GM19397 (cell line): ENCODE measurements at regions not wholly inside any gene's neighbourhood (a gene's known extent, or its start where the extent isn't known, plus 50 kb on each side); places are given as distances from the start of the nearest gene placed in this dataset.
"Not testable (repeated sequence)": the region's sequence is repeated elsewhere in the genome, so short reads cannot be mapped to it uniquely, and the experiment has no call there.

ENCODE experiments used
- ATAC-seq: cut with Tn5 transposase; IDR thresholded peaks from one replicate; pipeline ENCODE4 v1.9.1; 2021; ENCODE audit warnings: mild to moderate bottlenecking, moderate library complexity; ENCODE audit not compliant: unreplicated experiment

DNA sequence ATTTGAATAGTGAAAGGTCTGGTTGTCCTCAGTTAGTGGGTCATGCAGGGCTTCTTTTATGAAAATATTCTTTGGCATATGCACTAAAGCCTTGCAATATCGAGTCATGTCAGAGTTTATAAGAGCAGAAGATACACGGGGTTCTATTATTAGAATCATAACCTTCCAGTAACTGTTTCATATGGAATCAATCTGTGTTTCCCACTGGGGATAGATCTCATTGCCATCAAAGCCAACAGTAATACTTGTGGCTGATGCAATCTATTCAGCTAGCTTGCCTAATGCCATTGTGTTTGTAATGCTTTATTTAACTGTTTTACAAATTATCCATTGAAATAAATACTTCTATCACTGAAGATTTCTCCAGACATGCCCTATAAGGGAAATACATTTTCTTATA is 746.9 kb upstream of the PCDH9 start:
- ATAC-seq: no peak

DNA sequence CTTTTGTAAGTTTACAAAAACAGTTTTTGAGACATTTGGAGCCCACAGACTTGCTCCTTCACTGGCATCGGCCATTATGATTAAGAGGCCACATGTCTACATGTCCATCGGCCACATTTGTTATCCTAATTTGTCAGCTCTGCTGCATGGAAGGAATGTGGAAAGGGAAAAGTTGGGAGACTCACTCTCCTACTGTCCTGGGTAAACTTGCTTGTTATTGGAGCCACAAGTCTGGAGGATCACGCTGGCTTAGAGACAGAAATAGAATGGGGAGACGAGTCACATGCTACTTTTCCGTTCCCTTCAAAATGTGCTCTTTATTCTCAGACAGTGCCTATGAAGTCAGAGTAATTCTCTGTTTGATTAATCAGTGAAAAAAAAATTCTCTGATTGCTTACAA is 741.2 kb upstream of the PCDH9 start:
- no peak for ATAC-seq

DNA sequence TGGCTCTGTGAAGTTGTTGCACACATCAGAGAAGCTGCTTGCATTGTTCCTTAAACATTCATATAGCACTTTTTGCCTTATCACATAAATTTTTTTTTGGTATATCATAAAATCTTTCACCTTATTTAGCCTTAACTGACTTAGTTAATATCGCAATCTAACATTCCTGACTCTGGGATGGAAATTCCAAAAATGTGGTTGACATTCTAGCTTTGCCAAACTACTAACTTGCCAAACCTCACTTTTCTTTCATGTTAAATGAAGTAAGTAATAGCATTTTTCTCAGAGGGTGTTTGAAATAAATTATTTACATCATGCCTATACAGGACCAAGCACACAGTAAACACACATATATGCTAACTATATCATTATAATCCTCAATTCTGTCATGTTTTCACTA is 736.9 kb upstream of the PCDH9 start:
- ATAC-seq: no peak

DNA sequence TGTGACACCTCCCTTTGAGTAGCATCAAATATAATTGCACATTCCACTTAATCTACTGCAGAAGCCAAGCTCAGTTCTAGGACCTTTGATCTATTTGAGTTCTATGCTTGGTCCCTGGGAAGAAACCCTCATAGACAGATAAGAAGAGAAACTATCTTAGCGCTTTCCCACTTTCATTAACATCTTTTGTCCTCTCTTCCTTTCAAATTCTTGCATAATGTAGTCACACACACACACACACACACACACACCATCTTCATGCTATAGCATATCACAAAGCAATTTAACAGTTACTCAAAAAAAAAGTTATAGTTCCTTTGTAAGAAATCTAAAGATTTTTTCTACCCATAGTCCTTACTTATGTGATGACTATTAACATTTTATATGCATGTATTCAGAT is 735.9 kb upstream of the PCDH9 start:
- no peak for ATAC-seq

DNA sequence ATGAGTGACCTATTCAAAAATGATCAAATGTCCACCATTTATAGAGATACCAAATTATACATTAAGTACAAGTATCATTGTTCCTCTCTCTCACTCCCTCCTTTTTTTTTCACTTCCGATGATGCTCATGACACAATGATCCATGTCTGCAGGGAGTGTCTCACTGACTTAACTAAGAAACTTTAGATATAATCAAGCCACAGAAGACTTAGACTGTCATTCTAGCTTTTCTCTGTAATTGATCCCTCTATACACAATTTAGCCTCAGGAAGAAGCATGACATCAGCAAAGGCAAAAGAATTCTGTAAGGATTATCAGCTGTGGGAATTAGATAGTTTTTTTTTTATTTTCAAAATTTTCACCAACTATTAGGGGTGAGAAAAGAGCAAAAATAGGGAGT is 734.9 kb upstream of the PCDH9 start:
- no peak for ATAC-seq

DNA sequence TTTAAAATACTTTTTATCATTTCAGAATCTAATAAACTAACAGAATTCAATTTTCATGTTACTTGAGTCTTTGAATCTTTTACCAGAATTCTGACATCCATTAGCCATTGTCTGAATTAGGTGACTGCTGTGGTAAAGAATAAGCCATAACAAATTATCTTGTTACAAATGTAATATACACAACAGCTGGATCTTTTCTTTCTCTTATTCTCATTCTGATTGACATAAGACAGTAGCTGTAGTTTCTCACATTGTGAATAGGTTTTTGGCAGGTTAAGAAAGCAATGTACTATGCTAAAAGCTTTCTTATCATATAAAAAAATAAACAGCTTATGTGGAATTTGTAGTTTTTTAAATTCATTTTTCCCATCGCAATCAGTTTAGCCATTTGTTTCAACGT is 734.0 kb upstream of the PCDH9 start:
- no peak for ATAC-seq

DNA sequence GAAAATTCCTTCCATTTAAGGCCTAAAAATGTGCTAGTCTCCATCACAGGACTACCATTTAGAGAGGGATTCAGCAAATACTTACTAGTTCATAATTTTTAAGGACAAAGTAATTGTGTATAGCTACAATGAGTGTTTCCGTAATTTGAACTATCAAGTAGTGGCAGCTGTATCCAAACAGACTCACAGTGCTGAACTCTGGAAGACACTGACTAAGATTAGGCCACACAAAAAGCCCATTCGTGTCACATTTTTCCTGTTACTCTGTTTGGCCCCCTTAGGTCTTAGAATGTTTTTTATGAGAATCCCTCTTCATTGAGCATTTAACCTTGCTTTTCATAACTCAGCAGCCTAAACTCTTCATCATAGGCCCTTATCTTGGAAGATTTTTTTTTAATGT is 731.2 kb upstream of the PCDH9 start:
- no peak for ATAC-seq

DNA sequence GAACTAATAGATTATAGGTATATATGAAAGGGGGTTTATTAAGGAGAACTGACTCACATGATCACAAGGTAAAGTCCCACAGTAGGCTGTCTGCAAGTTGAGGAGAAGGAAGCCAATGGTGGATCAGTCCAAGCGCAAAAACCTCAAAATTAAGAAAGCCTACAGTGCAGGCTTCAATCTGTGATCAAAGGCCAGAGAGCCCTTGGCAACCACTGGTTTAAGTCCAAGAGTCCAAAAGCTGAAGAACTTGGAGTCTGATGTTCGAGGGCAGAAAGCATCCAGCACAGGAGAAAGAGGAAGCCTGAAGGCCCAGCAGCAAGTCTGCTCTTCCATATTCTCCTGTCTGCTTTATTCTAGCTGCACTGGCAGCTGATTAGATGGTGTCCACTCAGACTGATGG is 721.3 kb upstream of the PCDH9 start:
- no peak for ATAC-seq

DNA sequence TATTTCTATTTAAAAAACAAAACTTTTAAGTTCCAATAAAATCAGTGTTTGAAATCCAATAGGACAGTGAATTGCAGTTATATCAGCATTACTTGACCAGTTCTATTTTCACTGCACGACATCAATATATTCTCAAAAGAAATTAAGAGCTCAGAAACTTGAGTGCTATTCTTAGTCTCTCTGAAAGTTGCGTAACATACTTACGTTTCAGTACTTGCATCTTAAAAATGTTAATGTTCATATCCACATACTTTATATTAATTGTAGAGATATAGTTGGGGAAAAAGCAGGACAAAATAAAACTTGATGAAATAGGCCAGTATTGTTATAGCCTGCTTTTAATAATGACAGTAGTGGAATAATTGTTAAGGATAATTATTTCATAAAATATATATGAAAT is 720.5 kb upstream of the PCDH9 start:
- ATAC-seq: no peak

DNA sequence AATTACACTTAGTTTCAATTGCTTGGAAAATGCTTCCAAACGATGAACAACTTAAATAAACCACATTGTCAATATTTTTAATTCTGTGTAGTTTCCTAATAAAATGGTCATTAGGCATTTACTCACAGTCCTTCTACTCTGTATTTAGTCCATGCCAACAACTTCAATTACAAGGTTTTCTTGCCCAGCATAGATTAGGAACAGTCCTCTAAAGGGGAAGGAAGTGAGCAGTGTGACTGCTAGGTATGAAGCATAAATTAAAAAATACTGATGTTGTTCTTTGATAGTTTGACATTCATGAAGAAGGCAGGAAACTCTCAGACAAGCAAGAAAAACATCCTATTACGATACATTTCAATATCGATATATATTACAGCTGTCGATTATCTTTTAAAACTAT is 716.0 kb upstream of the PCDH9 start:
- no peak for ATAC-seq

DNA sequence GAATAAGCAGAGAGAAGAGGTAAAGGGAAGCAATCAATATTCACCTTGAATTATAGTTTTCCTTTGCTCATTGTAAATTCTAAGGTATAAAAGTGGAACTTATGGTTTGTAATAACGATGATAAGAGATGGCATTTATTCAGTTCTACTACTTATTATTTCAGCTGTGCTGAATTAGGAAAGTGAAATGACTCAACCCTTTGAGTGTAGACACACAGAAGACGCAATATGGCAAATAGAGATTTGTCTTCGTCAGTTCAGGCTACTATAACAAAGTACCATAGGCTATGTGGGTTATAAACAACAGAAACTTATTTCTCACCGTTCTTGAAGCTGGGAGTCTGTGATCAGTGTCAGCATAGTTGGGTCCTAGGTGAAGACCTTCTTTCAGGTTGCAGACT is 713.0 kb upstream of the PCDH9 start:
- no peak for ATAC-seq

DNA sequence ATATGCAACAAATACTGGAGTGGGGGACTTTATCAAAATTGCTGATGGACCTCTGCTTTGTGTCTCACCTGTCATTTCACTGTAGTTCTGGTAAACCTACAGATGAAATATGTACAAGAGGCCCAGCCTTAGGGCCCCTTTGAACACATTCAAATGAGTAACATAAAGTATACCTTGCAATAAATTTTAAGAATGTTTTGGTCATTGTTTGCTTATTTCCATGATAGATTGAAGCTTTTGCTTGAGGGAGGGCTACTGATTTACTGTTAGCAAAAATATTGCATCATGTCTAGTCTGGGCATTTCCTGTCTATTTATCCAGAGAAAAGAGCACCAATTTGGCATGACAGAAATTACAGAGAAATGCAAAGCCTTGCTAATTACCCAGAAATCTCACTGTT is 705.5 kb upstream of the PCDH9 start:
- ATAC-seq: no peak

DNA sequence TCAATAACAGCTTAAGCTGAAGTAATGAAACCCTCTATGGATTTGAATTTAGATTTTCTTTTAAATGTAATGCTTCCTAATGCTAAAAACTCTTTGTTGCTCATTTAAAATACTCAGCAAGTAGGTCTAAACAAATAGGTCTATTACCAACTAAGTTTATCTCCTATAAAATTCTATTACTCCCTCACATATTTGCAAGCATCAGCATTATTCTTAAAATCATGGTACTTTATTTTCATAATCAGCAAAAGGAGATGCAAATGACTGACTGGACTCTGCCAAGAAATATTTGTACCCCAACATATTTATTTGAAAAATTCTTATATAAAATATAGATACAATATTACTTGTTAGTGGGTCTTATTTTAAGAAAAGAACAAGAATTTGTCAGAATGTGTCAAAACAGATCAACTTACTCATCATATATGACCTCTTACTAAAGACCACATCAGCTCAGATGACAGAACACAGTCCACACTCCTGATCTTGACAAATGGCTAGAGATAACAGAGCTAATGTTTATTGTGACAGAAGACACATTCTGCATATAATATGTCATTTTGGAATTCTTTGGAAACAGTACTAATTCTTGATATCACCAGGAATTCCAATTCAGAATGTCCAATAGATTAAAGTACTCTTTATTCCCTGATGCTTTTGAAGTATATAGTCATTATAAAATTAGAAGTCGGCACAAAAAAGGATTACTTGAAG is 704.6 kb upstream of the PCDH9 start:
- no peak for ATAC-seq

DNA sequence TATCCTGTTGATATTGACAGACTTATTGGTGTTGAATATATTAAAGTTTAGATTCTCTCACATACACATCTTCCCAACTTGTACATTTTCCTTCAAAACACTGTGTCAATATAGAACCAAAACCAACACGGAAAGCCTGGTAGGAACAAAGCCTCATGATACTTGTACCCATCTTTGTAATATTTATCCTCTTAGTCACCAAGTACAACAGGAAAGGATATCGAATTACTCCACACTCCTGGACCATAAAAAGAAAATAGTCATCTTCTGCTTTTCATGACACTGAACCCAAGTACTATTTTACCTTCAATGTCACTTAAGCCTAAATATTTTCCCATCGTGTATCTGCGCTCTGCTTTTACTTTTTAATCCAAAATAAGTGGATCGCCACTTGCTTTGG is 702.9 kb upstream of the PCDH9 start:
- no peak for ATAC-seq

DNA sequence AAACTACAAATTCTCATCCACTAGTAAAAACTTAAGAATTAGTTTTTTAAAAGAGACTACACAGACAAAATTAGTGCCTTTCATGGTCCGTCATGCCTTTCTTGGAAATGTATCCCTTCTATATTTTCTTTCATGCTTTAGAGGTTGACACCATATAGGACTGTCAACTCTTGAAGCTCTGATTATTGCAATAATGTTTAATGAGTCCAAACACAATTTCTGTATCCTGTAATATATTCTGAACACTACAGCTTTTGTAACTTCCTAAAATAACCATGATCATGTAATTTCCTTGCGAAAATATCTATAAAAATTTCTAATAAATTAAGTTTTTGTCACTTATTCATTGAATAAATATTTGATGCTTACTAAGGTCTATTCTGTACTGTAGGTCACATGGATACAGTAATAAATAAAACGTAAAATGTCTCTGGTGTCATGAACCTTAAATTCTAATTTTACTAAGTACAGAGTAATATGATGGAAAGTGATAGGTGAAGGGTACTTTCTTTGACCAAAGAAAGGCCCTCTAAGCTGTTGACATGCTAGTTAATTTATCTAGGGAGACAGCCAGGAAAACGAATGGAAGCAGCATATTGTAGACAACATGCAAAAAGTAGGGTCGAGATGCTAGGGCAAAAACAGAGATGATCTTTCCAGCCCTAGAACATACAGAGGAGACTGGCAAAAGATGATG is 687.3 kb upstream of the PCDH9 start:
- no peak for ATAC-seq

DNA sequence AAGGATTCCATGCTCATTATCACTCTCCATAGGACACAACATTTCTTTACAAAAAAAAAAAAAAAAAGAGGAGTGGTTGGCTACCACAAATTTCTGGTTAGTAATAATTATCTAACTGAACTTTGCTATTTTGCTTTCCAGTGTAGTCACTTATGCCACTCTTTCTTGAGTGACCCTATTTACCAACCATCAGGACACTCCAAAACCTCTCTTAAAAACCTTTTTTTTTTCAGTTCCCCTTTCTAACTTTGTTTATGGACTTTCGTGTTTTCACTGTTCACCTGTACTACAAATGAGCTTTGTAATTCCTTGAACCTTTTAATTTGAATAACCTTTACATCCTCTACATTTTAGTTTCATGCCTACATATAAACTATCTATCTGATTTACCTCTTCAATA is 686.5 kb upstream of the PCDH9 start:
- no peak for ATAC-seq

DNA sequence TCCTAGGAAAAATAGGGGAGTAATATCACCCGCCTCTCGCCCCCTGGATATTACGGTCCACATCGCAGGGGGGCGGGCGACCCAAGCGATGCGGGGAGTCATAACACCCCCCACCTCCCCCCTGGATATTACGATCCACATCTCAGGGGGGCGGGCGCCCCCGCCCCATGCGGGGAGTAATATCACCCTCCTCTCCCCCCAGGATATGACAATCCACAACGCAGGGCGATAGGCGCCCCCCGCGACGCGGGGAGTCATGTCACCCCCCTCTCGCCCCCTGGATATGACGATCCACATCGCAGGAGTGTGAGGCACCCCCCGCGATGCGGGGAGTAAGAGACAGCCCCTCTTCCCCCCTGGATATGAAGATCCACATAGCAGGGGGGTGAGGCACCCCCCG is 684.4 kb upstream of the PCDH9 start:
- ATAC-seq: no peak

DNA sequence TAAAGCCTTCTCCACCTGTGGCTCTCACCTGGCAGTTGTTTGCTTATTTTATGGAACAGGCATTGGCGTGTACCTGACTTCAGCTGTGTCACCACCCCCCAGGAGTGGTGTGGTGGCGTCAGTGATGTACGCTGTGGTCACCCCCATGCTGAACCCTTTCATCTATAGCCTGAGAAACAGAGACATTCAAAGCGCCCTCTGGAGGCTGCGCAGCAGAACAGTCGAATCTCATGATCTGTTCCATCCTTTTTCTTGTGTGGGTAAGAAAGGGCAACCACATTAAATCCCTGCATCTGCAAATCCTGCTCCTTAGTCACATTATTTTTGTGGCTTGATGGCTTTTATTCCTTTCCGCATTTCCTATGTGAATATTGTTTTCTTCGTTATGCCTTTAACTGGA is 672.8 kb upstream of the PCDH9 start:
- ATAC-seq: not testable (repeated sequence)

DNA sequence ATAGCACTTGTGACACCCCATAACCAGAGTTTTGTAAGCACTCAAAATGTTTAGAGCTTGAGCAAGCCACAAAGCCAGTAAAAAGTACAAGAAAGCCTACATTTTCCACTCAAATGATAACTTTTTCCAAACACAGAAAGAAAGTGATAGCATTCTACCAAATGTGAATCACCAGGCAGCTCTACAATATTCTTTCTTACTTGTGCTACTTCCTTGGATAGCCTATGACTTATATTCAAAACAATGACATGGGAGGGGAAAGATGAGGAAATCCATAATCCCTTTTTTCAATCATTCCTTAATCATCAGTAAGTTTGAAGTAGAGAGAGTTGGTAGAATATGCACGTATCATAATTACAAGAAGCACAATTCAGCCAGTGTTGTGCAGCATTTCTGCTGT is 650.8 kb upstream of the PCDH9 start:
- no peak for ATAC-seq

DNA sequence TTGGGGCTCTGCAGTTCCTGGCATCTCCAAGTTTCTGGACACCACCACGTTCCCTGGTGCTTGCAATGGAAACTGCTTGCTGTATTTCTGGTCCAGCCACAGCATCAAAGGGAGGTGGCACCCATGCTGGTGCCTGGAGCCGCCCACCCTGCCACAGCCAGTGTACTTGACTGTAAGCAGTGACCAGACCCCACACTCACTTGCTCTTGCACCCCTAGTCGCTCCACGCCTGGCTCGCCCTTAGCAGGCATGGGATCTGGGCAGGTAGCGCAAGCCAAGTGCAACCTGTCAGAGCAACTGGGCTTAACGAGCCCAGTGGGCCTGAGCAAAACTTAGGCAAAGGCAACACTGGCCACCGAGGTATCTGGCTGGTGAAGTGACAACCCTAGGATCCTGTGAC is 648.2 kb upstream of the PCDH9 start:
- no peak for ATAC-seq

DNA sequence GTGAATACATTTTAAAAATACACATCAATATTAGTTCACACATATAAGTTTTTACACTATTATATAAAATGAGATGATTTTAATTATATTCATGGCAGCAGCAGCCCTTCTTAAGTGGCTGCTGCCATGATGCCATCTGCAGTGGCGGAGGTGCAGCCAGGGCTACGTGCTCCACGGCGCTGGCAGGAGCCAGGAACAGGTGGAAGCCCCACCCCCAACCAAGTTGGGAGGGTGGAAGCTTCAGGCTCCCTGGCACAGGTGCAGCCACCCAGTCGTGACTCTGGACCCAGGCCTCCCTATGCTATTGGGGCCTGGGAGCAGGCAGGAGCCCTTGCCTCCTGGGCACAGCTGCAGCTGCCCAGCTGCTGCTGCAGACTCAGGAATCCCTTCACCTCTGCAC is 646.9 kb upstream of the PCDH9 start:
- no peak for ATAC-seq

DNA sequence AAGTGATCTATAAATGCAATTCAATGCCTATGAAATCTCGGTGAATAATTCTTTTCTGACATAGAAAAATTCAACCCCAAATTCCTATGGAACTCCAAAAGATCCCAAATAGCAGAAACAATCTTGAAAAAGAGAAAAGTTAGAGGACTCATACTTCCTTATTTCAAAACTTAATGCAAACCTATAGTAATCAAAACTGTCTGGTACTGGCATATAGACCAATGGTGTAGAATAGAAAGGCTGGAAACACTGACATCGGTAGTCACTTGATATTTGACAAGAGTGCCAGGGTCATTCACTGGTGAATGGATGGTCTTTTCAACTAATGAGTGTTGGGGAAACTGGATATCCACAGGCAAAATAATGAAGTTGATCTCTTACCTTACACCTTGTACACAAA is 637.1 kb upstream of the PCDH9 start:
- no peak for ATAC-seq

DNA sequence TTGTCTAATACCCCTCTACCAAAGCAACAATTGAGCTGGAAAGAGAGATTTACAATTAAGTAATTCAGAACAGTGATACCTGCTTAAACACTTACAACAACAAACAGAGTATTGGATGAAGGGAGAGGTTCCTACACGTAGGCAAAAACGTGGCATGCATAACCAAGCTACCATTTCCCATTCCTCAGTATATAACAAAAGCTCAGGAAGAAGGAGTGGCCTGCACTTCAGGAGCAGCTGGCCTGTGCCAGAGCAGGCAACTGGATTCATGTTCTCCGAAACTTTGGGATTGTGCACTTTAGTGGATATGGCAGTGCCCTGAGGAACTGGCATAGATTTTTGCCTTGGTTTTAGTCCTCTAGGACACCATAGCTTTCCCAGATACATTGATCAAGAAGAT is 630.2 kb upstream of the PCDH9 start:
- ATAC-seq: no peak
